KG1 (cell line): ENCODE measurements at regions not wholly inside any gene's neighbourhood (a gene's known extent, or its start where the extent isn't known, plus 50 kb on each side); places are given as distances from the start of the nearest gene placed in this dataset.

Source experiments
- DNase-seq: peaks from one replicate; lab custom pipeline; 2025; lab: John Stamatoyannopoulos, UW

GRCh38 chr1:57492586-57493226 lies 68.8 kb upstream of the DAB1 start:
- DNase-seq = no peak

GRCh38 chr1:57489358-57490036 lies 65.6 kb upstream of the DAB1 start:
- DNase-seq = no peak

GRCh38 chr1:57485643-57486042 lies 61.8 kb upstream of the DAB1 start:
- DNase-seq = no peak

GRCh38 chr1:57483954-57484353 lies 60.1 kb upstream of the DAB1 start:
- DNase-seq = no peak

GRCh38 chr1:57479471-57479870 lies 55.6 kb upstream of the DAB1 start:
- no peak for DNase-seq

- no peak for DNase-seq
Observed at GRCh38 chr1:57475366-57475765, 51.5 kb upstream of the DAB1 start.

GRCh38 chr1:57474137-57474750 lies 50.4 kb upstream of the DAB1 start:
- DNase-seq = no peak
